Stimulated activated CD4-positive, alpha-beta T cell treated with anti-CD3 and anti-CD28 coated beads, Interleukin-1b, Interleukin-23, amount 100 ng/mL, for 1 hour (primary cell): ENCODE measurements at regions not wholly inside any gene's neighbourhood (a gene's known extent, or its start where the extent isn't known, plus 50 kb on each side); places are given as distances from the start of the nearest gene placed in this dataset.

Experiments used
- DNase-seq, 2 donors: peaks; one replicate each; pipeline ENCODE4 v3.0.0-alpha.2; 2020; ENCODE audit warnings: low read depth in 2 of 2

- no peak for DNase-seq
Measured at GRCh38 chr13:76711550-76712182, 174.5 kb downstream of the KCTD12 start.

- no peak for DNase-seq
Measured at GRCh38 chr13:76709851-76710250, 176.4 kb downstream of the KCTD12 start.

- no peak for DNase-seq
Measured at GRCh38 chr13:76708138-76708688, 178.0 kb downstream of the KCTD12 start.

GRCh38 chr13:76707360-76707759, 178.8 kb downstream of the KCTD12 start:
- no peak for DNase-seq

- no peak for DNase-seq
Measured at GRCh38 chr13:76703621-76704288, 182.4 kb downstream of the KCTD12 start.

GRCh38 chr13:76703216-76703615, 183.0 kb downstream of the KCTD12 start:
- no peak for DNase-seq

- no peak for DNase-seq
Measured at GRCh38 chr13:76697288-76697687, 188.9 kb downstream of the KCTD12 start.

- DNase-seq = no peak
Measured at GRCh38 chr13:76696370-76696769, 189.8 kb downstream of the KCTD12 start.

GRCh38 chr13:76693086-76693485, 193.1 kb downstream of the KCTD12 start:
- no peak for DNase-seq

- DNase-seq = no peak
Measured at GRCh38 chr13:76692346-76692745, 193.9 kb downstream of the KCTD12 start.

GRCh38 chr13:76690611-76691010, 195.6 kb downstream of the KCTD12 start:
- DNase-seq = no peak

- DNase-seq = no peak
Measured at GRCh38 chr13:76687467-76687866, 198.7 kb downstream of the KCTD12 start.

- no peak for DNase-seq
Measured at GRCh38 chr13:76685938-76686337, 200.3 kb downstream of the KCTD12 start.

GRCh38 chr13:76684336-76684735, 201.9 kb downstream of the KCTD12 start:
- DNase-seq = no peak

- DNase-seq = no peak
Measured at GRCh38 chr13:76683854-76684253, 202.4 kb downstream of the KCTD12 start.

- DNase-seq = no peak
Measured at GRCh38 chr13:76683168-76683567, 203.0 kb downstream of the KCTD12 start.

- DNase-seq = no peak
Measured at GRCh38 chr13:76680112-76680511, 206.1 kb downstream of the KCTD12 start.

- DNase-seq = no peak
Measured at GRCh38 chr13:76677043-76677442, 209.2 kb downstream of the KCTD12 start.

- DNase-seq = no peak
Measured at GRCh38 chr13:76672420-76672819, 213.8 kb downstream of the KCTD12 start.

GRCh38 chr13:76668716-76669115, 217.5 kb downstream of the KCTD12 start:
- DNase-seq = no peak

GRCh38 chr13:76668141-76668540, 218.1 kb downstream of the KCTD12 start:
- no peak for DNase-seq

- DNase-seq = no peak
Measured at GRCh38 chr13:76667551-76667950, 218.7 kb downstream of the KCTD12 start.

- DNase-seq = no peak
Measured at GRCh38 chr13:76663592-76664335, 222.4 kb downstream of the KCTD12 start.
